LNCaP clone FGC (cell line): ENCODE measurements at regions not wholly inside any gene's neighbourhood (a gene's known extent, or its start where the extent isn't known, plus 50 kb on each side); places are given as distances from the start of the nearest gene placed in this dataset.

ENCODE experiments used
- DNase-seq: peaks from one replicate; pipeline ENCODE4 v3.0.0-alpha.2; 2011; ENCODE audit warnings: low read depth
- H3K4me3 ChIP-seq: 2 replicates; pipeline ENCODE4 v1.5.1; 2011; ENCODE audit warnings: mild to moderate bottlenecking, low read depth, low read length, control low read depth
- CTCF ChIP-seq: IDR thresholded peaks from 2 replicates; pipeline ENCODE4 v1.5.1; 2012; ENCODE audit warnings: mild to moderate bottlenecking; ENCODE audit not compliant: control insufficient read depth, insufficient read depth; ENCODE audit errors: extremely low read depth

DNA sequence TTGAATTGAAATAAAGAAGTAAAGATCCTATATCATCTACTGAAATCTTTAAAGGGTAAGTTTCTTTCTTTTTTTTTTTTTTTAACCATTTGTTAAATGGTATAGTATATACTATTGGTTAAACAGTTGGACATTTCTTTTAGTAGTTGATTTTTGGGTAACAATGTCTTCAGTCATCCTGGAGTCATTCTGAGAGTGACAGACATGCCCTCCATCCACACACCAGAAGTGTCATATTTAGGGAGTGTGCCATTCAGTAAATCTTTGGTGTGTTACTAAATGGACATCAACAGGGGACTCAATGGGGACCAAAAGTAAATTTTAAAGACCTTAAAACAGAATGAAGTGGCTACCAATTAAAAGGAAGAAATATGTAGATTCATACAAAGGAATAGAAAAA lies 50.8 kb upstream of the SLC39A10 start:
- TF ChIP-seq CTCF: no peak
- DNase-seq: no peak
- H3K4me3 ChIP-seq: no peak overlapping the region

- no peak for DNase-seq
- no peak for TF ChIP-seq CTCF
- no peak overlapping the region for H3K4me3 ChIP-seq
Observed at GRCh38 chr2:195604706-195605105, 52.3 kb upstream of the SLC39A10 start.

GRCh38 chr2:195603998-195604397 lies 53.0 kb upstream of the SLC39A10 start:
- DNase-seq: no peak
- H3K4me3 ChIP-seq: no peak overlapping the region
- no peak for TF ChIP-seq CTCF

GRCh38 chr2:195603408-195603807 lies 53.6 kb upstream of the SLC39A10 start:
- DNase-seq: no peak
- no peak overlapping the region for H3K4me3 ChIP-seq
- TF ChIP-seq CTCF: no peak

- no peak for TF ChIP-seq CTCF
- DNase-seq: no peak
- H3K4me3 ChIP-seq: no peak overlapping the region
Observed at GRCh38 chr2:195602687-195603086, 54.3 kb upstream of the SLC39A10 start.

DNA sequence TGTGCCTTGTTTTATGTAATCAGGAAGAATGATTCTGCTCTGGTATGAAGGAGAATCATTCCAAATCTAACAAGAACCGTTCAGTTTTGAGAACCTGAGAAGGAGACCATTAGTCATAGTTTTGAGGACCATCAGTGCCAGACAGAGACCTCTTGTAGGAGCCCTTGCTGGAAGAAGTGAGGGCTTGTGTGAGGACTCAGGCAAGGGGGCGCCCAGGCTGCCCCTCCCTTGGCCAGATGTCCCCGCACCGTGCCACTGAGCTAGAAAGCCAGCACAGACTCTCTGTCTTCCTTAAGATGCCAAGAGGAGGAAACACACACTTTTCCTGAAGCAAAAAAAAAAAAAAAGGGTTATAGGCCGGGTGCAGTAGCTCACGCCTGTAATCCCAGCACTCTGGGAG lies 55.7 kb upstream of the SLC39A10 start:
- H3K4me3 ChIP-seq: no peak overlapping the region
- DNase-seq: no peak
- TF ChIP-seq CTCF: no peak

GRCh38 chr2:195600778-195601177 lies 56.2 kb upstream of the SLC39A10 start:
- H3K4me3 ChIP-seq: no peak overlapping the region
- peak; percentile 84 for DNase-seq
- no peak for TF ChIP-seq CTCF
